SK-N-MC (cell line): ENCODE measurements at regions not wholly inside any gene's neighbourhood (a gene's known extent, or its start where the extent isn't known, plus 50 kb on each side); places are given as distances from the start of the nearest gene placed in this dataset.

Source experiments
- DNase-seq: peaks from one replicate; pipeline ENCODE4 v3.0.0-alpha.2; 2011; ENCODE audit warnings: low read depth, low spot score
- H3K27ac ChIP-seq: fragments of 200-600 bp; sonication (generic); 2 replicates; pipeline ENCODE4 v1.5.1; 2016; ENCODE audit warnings: mixed run types
- H3K36me3 ChIP-seq: fragments of 200-600 bp; sonication (generic); 2 replicates; pipeline ENCODE4 v1.6.1; 2017; ENCODE audit warnings: antibody characterized with exemption, low read length, mixed read lengths; ENCODE audit not compliant: insufficient read depth
- H3K4me3 ChIP-seq: fragments of 200-600 bp; sonication (generic); 2 replicates; pipeline ENCODE4 v1.5.1; 2016
- H3K9ac ChIP-seq: fragments of 200-600 bp; sonication (generic); 2 replicates; pipeline ENCODE4 v1.8.0; 2017; ENCODE audit warnings: mixed run types, mixed read lengths; ENCODE audit not compliant: insufficient read length
- H3K9me3 ChIP-seq: fragments of 200-600 bp; sonication (generic); 2 replicates; pipeline ENCODE4 v1.6.1; 2017; ENCODE audit warnings: low read depth, mild to moderate bottlenecking, antibody characterized with exemption, low read length, moderate library complexity, mixed read lengths
- EZH2 ChIP-seq: fragments of 200-600 bp; sonication (generic); IDR thresholded peaks from one replicate; pipeline ENCODE4 v1.6.1; 2017; ENCODE audit warnings: antibody characterized with exemption
- FOXP2 ChIP-seq: optimal IDR thresholded peaks from 2 replicates; pipeline ENCODE3; 2011; ENCODE audit warnings: mild to moderate bottlenecking, moderate library complexity; ENCODE audit not compliant: insufficient read depth; ENCODE audit errors: extremely low read length, control extremely low read depth
- POLR2AphosphoS5 ChIP-seq: IDR thresholded peaks from 2 replicates; pipeline ENCODE4 v1.6.1; 2012; ENCODE audit warnings: mild to moderate bottlenecking, low read depth, low read length, borderline replicate concordance

GRCh38 chr11:112580864-112581263, 320.2 kb upstream of the PLET1 start:
- no peak for DNase-seq
- Histone ChIP-seq H3K36me3 (no peaks in the 10 kb centered on the region), H3K4me3 (no peak overlapping the region), H3K9ac (no peak overlapping the region), H3K9me3 (no peaks in the 10 kb centered on the region), H3K27ac (no peak overlapping the region)
- no peak for TF ChIP-seq EZH2
- TF ChIP-seq FOXP2 = no peak
- TF ChIP-seq POLR2AphosphoS5 = no peak

DNA sequence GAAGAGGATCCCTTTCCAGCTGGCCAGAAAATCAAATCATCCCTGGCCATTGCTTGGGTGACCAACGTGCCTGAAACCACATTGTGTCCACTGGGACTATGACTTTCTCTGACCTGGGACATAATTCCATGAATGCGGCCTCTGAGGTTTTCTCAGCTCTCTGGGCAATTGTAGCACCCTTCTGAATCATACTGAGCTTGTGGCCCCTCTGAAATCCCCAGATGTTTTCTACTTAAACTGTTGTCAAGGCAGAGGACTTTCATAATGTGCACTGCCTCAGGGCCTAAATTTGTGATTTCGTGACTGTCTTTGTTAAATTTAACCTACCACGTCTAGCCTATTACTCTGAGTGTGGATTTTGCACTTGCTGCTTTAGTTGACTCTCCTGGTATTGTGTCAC, 321.1 kb upstream of the PLET1 start:
- no peak overlapping the region for H3K9ac ChIP-seq
- H3K36me3 ChIP-seq = no peaks in the 10 kb centered on the region
- no peaks in the 10 kb centered on the region for H3K9me3 ChIP-seq
- no peak overlapping the region for H3K27ac ChIP-seq
- TF ChIP-seq POLR2AphosphoS5 (no peak), FOXP2 (no peak), EZH2 (no peak)
- DNase-seq = no peak
- no peak overlapping the region for H3K4me3 ChIP-seq

DNA sequence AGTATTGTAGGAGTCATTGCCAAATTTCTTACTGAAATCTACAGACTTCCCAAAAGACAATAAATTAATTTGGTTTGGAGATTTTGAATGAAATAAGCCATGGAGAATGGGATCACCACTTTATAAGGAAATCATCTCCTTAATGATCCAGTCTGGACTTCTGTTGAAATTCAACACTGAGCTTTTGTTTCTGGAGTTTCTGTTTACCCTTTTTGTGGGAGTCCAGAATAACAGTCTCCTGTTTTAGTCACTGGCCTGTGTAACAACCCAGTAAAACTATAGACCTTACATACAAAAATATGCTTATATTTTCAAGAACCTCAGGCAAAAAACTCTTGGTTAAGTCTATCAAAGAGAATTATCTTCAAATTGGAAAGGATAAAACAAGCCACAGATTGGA, 321.7 kb upstream of the PLET1 start:
- TF ChIP-seq POLR2AphosphoS5 (no peak), EZH2 (no peak), FOXP2 (no peak)
- no peak overlapping the region for H3K27ac ChIP-seq
- DNase-seq = no peak
- H3K36me3 ChIP-seq = no peaks in the 10 kb centered on the region
- H3K4me3 ChIP-seq = no peak overlapping the region
- no peaks in the 10 kb centered on the region for H3K9me3 ChIP-seq
- H3K9ac ChIP-seq = no peak overlapping the region

DNA sequence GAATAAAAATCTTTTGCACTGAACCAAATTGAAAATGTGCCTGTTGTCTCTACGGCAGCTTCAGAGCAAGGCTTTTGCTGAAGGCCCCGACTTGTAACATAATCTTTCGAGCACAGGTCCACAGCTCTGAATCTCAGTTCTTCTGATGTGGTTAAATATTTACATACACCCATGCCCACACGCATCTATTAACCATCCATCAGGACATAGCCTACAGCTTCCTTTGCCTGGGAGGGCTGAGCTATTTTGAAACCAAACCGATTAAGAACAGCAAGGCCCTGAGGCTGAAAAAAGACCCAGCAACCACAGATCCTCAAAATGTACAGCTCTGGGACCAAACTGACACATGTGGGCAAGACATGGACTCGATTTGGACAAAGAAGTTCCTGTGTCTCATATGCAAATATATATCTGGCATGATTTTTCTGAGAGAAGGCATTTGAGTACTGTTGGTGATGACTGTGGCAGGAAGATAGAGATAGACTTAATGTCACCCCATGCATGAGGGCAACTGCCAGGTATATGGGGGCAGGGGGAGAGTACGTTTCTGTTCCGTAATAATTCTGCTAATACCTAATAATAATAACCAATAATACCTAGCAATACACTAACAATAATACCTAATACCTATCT, 322.7 kb upstream of the PLET1 start:
- DNase-seq = no peak
- no peak for TF ChIP-seq POLR2AphosphoS5
- no peak for TF ChIP-seq FOXP2
- TF ChIP-seq EZH2 = no peak
- H3K4me3 ChIP-seq = no peak overlapping the region
- H3K27ac ChIP-seq = 0 out of 2 replicates have a peak overlapping the region, but pooled peaks have one; percentile 4
- H3K9ac ChIP-seq = no peak overlapping the region
- H3K9me3 ChIP-seq = no peaks in the 10 kb centered on the region
- H3K36me3 ChIP-seq = no peaks in the 10 kb centered on the region

DNA sequence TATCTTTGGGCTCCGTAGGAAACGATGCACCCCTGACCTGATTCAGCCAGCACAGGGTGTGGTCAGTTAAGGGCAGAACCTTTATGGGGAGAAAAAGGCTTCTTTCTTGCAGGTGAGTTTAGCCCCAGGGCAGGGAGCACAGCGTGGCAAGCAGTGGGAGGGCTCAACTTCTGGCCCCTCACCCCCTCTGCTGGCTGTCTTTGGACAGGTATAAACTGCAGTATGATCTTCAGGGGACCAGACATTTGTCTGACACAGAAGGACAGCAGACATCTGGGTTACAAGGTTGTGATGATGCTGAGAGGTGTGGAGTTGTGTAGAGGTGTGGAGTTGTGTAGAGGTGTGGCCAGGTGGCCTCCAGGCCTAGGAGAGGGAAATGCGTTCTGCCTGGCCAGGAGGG, 324.0 kb upstream of the PLET1 start:
- Histone ChIP-seq H3K9ac (no peak overlapping the region), H3K27ac (no peak overlapping the region)
- TF ChIP-seq POLR2AphosphoS5 = no peak

DNA sequence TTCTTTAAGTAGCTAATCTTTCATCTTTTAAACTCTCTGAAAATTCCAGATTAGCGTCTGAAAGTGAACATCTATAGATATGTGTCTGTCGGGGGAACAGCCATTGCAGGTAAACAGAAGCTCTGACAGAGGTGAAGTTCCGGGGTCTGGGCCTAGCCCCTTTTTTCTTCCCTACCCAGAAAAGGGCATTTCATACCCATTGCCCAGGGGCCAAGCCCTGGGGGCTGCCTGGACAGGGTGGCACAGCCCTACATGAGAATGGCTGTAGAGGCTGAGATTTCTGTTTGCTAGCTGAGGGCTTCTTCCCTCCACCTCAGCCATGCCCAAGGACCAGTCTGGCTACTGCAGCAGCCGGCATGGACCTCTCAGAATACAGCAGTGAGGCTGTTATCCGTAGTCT, 327.0 kb upstream of the PLET1 start:
- DNase-seq = no peak
- Histone ChIP-seq H3K9me3 (no peaks in the 10 kb centered on the region), H3K27ac (no peak overlapping the region), H3K9ac (no peak overlapping the region), H3K4me3 (no peak overlapping the region), H3K36me3 (no peaks in the 10 kb centered on the region)
- TF ChIP-seq FOXP2 (no peak), POLR2AphosphoS5 (no peak), EZH2 (no peak)

More for the DNA sequence above, 324.0 kb upstream of the PLET1 start:
- H3K4me3 ChIP-seq = no peak overlapping the region
- no peak for DNase-seq
- H3K9me3 ChIP-seq = no peaks in the 10 kb centered on the region
- H3K36me3 ChIP-seq = no peaks in the 10 kb centered on the region

DNA sequence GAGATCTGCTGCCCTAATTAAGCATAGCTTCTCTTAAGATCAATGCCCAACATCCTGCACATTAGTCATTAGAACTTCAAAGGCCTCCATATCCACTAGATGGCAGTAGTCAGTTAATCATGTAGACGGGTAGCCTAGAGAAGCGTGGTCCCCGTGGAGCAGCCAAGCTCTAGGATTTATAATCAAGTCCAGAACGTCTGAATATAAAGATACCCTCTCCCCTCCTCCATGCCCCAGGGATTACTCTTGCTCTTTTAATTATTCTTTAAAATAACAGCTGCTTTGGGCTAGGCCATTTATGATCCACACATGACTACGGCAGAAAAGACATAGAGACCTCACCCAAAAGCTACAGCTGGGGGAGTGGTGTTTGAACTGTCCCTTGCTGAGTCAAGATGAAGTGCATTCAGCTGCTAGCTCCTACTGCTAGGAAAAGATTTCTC, 327.6 kb upstream of the PLET1 start:
- no peak for TF ChIP-seq EZH2
- peak overlapping the region; percentile 63; the same call in 1 of the 2 replicates for H3K27ac ChIP-seq
- H3K4me3 ChIP-seq = peak overlapping the region; percentile 63
- DNase-seq = peak; percentile 82
- no peaks in the 10 kb centered on the region for H3K9me3 ChIP-seq
- H3K36me3 ChIP-seq = no peaks in the 10 kb centered on the region
- no peak overlapping the region for H3K9ac ChIP-seq

GRCh38 chr11:112589155-112589554, 328.5 kb upstream of the PLET1 start:
- TF ChIP-seq EZH2 (no peak), POLR2AphosphoS5 (no peak), FOXP2 (no peak)
- no peak overlapping the region for H3K4me3 ChIP-seq
- no peak for DNase-seq
- no peaks in the 10 kb centered on the region for H3K9me3 ChIP-seq
- H3K36me3 ChIP-seq = no peaks in the 10 kb centered on the region
- no peak overlapping the region for H3K9ac ChIP-seq
- no peak overlapping the region for H3K27ac ChIP-seq

- H3K9me3 ChIP-seq = no peaks in the 10 kb centered on the region
- H3K36me3 ChIP-seq = no peaks in the 10 kb centered on the region
- no peak overlapping the region for H3K9ac ChIP-seq
- TF ChIP-seq POLR2AphosphoS5 (no peak), EZH2 (no peak), FOXP2 (no peak)
- DNase-seq = no peak
- no peak overlapping the region for H3K27ac ChIP-seq
- H3K4me3 ChIP-seq = no peak overlapping the region
Observed at GRCh38 chr11:112590764-112591163, 330.1 kb upstream of the PLET1 start.
